Osteoblast (primary cell): ENCODE measurements at regions not wholly inside any gene's neighbourhood (a gene's known extent, or its start where the extent isn't known, plus 50 kb on each side); places are given as distances from the start of the nearest gene placed in this dataset.

Source experiments
- DNase-seq: peaks from one replicate; pipeline ENCODE4 v3.0.0; 2011; ENCODE audit warnings: low spot score, mixed read lengths; ENCODE audit not compliant: insufficient read length; ENCODE audit errors: missing footprints
- H2AFZ ChIP-seq: 2 replicates; pipeline ENCODE4 v1.6.0; 2011; ENCODE audit warnings: mild to moderate bottlenecking, low read length
- H3K27ac ChIP-seq: 2 replicates; pipeline ENCODE4 v1.5.1; 2011; ENCODE audit warnings: mild to moderate bottlenecking, low read depth, low read length, moderate library complexity
- H3K27me3 ChIP-seq: 2 replicates; pipeline ENCODE4 v1.6.0; 2012; ENCODE audit warnings: mild to moderate bottlenecking, control low read depth, inconsistent platforms, low read length, moderate library complexity; ENCODE audit not compliant: insufficient read depth
- H3K36me3 ChIP-seq: 2 replicates; pipeline ENCODE4 v1.5.1; 2011; ENCODE audit warnings: mild to moderate bottlenecking, low read length, control low read depth, moderate library complexity; ENCODE audit not compliant: insufficient read depth
- H3K4me1 ChIP-seq: 2 replicates; pipeline ENCODE4 v1.5.1; 2011; ENCODE audit warnings: mild to moderate bottlenecking, low read length, control low read depth, moderate library complexity; ENCODE audit not compliant: insufficient read depth
- H3K4me2 ChIP-seq: 2 replicates; pipeline ENCODE4 v1.6.0; 2011; ENCODE audit warnings: mild to moderate bottlenecking, low read length; ENCODE audit not compliant: insufficient read depth
- H3K4me3 ChIP-seq: fragments of 200-600 bp; sonication (generic); 3 replicates; pipeline ENCODE4 v1.5.1; 2012; ENCODE audit warnings: mild to moderate bottlenecking, low read length, inconsistent platforms; ENCODE audit not compliant: insufficient read depth
- H3K79me2 ChIP-seq: 2 replicates; pipeline ENCODE4 v1.6.0; 2012; ENCODE audit warnings: mild to moderate bottlenecking, low read length, control low read depth, inconsistent platforms; ENCODE audit not compliant: insufficient read depth
- H3K9me3 ChIP-seq: 2 replicates; pipeline ENCODE4 v1.5.1; 2011; ENCODE audit warnings: low read depth, low read length, control low read depth
- H4K20me1 ChIP-seq: 2 replicates; pipeline ENCODE4 v1.6.0; 2012; ENCODE audit warnings: mild to moderate bottlenecking, low read length, control low read depth; ENCODE audit not compliant: insufficient read depth
- TF ChIP-seq, protein P1 (sequence below): IDR thresholded peaks from 2 replicates; pipeline ENCODE4 v1.5.1; 2011; ENCODE audit warnings: mild to moderate bottlenecking, low read depth, low read length, moderate library complexity; ENCODE audit errors: extremely low read depth

GRCh38 chr22:48367731-48368130 lies 1459.9 kb downstream of the BRD1 start:
- Histone ChIP-seq H3K4me3 (no peak overlapping the region), H3K36me3 (no peaks in the 10 kb centered on the region), H3K27me3 (no peaks in the 10 kb centered on the region), H3K79me2 (no peaks in the 10 kb centered on the region), H3K9me3 (peaks cover 2% of the 10 kb centered on the region), H3K4me2 (no peak overlapping the region), H3K4me1 (no peaks in the 10 kb centered on the region), H4K20me1 (no peaks in the 10 kb centered on the region), H2AFZ (no peak overlapping the region), H3K27ac (no peak overlapping the region)
- TF ChIP-seq, protein P1, sequence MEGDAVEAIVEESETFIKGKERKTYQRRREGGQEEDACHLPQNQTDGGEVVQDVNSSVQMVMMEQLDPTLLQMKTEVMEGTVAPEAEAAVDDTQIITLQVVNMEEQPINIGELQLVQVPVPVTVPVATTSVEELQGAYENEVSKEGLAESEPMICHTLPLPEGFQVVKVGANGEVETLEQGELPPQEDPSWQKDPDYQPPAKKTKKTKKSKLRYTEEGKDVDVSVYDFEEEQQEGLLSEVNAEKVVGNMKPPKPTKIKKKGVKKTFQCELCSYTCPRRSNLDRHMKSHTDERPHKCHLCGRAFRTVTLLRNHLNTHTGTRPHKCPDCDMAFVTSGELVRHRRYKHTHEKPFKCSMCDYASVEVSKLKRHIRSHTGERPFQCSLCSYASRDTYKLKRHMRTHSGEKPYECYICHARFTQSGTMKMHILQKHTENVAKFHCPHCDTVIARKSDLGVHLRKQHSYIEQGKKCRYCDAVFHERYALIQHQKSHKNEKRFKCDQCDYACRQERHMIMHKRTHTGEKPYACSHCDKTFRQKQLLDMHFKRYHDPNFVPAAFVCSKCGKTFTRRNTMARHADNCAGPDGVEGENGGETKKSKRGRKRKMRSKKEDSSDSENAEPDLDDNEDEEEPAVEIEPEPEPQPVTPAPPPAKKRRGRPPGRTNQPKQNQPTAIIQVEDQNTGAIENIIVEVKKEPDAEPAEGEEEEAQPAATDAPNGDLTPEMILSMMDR: no peak
- DNase-seq: no peak

- Histone ChIP-seq H3K4me2 (no peak overlapping the region), H3K9me3 (peaks cover 2% of the 10 kb centered on the region), H3K36me3 (no peaks in the 10 kb centered on the region), H3K27ac (no peak overlapping the region), H4K20me1 (no peaks in the 10 kb centered on the region), H3K4me1 (no peaks in the 10 kb centered on the region), H2AFZ (no peak overlapping the region), H3K27me3 (no peaks in the 10 kb centered on the region), H3K4me3 (no peak overlapping the region), H3K79me2 (no peaks in the 10 kb centered on the region)
- peak; percentile 58 for DNase-seq
- TF ChIP-seq, protein P1: no peak
Measured at GRCh38 chr22:48366591-48366990, 1461.1 kb downstream of the BRD1 start.

GRCh38 chr22:48366056-48366455 lies 1461.6 kb downstream of the BRD1 start:
- Histone ChIP-seq H3K79me2 (no peaks in the 10 kb centered on the region), H3K9me3 (peaks cover 2% of the 10 kb centered on the region), H3K4me1 (no peaks in the 10 kb centered on the region), H3K4me3 (no peak overlapping the region), H4K20me1 (no peaks in the 10 kb centered on the region), H3K27me3 (no peaks in the 10 kb centered on the region), H3K4me2 (no peak overlapping the region), H2AFZ (no peak overlapping the region), H3K36me3 (no peaks in the 10 kb centered on the region), H3K27ac (no peak overlapping the region)
- DNase-seq: peak; percentile 17
- TF ChIP-seq, protein P1: no peak

DNA sequence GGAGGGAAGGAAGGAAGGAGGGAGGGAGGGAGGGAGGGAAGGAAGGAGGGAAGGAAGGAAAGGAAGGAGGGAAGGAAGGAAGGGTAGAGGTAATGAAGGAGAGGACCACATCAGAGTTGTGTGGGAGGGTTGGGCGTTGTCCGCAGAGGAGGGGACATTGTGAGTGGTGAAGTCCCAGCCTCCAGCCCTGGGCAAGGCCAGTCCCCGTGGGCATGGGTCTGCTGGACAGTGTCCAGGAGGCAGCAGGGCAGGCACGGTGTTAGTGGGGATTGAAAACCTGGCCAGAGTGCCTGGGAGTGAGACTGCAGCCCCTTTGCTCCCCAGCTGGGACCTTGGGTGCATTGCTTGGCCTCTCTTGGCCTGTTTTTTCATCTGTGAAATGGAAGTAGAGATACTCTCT lies 1462.3 kb downstream of the BRD1 start:
- no peak overlapping the region for H3K4me2 ChIP-seq
- H3K27ac ChIP-seq: no peak overlapping the region
- H3K79me2 ChIP-seq: no peaks in the 10 kb centered on the region
- H3K9me3 ChIP-seq: peaks cover 2% of the 10 kb centered on the region
- TF ChIP-seq, protein P1: no peak
- H3K4me1 ChIP-seq: no peaks in the 10 kb centered on the region
- H3K27me3 ChIP-seq: no peaks in the 10 kb centered on the region
- no peak overlapping the region for H2AFZ ChIP-seq
- H3K4me3 ChIP-seq: no peak overlapping the region
- no peaks in the 10 kb centered on the region for H3K36me3 ChIP-seq
- H4K20me1 ChIP-seq: no peaks in the 10 kb centered on the region
- peak; percentile 14 for DNase-seq
